Right lobe of liver (tissue), 4 donors: ENCODE measurements at regions not wholly inside any gene's neighbourhood (a gene's known extent, or its start where the extent isn't known, plus 50 kb on each side); places are given as distances from the start of the nearest gene placed in this dataset.

Experiments used
- POLR2A ChIP-seq: fragments of 450-650 bp; IDR thresholded peaks from one replicate; pipeline ENCODE4 v1.6.1; 2017; ENCODE audit warnings: antibody characterized with exemption, mild to moderate bottlenecking
- TF ChIP-seq, protein P1 (sequence below), 4 donors: fragments of 200-600 bp in 3 of 4; fragments of 450-650 bp in 1 of 4; IDR thresholded peaks; one replicate each; pipeline versions ENCODE4 v1.5.1 to v1.8.0; 2016 to 2022; ENCODE audit warnings: antibody characterized with exemption in 4 of 4, mild to moderate bottlenecking in 2 of 4
- donor health status: DM: no; HTN: no; CAD: no.
- donor health status: DM: no; HTN: no; CAD: no.
- donor health status: DM: no; HTN: yes; CAD: no.

DNA sequence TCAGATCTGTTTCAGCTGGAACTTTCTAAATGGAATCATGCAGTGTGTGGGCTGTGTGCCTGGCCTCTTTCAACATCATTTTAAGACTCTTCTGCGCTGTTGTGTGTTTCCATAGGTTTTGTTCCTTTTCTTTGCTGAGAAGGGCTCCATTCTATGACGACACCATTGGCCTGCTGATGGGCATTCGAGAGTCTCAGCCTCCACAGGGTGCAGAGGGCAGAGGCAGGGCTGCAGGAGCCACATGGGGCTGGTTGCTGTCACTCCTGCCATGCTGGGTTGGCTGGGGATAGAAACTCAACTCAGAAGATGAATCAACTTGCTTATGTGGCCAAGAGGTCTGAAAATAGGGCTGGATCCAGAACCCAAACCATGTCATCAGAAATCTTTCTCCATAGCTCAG lies 68.5 kb upstream of the SLCO4A1 start:
- TF ChIP-seq POLR2A, result no peak
- TF ChIP-seq, protein P1, sequence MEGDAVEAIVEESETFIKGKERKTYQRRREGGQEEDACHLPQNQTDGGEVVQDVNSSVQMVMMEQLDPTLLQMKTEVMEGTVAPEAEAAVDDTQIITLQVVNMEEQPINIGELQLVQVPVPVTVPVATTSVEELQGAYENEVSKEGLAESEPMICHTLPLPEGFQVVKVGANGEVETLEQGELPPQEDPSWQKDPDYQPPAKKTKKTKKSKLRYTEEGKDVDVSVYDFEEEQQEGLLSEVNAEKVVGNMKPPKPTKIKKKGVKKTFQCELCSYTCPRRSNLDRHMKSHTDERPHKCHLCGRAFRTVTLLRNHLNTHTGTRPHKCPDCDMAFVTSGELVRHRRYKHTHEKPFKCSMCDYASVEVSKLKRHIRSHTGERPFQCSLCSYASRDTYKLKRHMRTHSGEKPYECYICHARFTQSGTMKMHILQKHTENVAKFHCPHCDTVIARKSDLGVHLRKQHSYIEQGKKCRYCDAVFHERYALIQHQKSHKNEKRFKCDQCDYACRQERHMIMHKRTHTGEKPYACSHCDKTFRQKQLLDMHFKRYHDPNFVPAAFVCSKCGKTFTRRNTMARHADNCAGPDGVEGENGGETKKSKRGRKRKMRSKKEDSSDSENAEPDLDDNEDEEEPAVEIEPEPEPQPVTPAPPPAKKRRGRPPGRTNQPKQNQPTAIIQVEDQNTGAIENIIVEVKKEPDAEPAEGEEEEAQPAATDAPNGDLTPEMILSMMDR (IDR thresholded peaks at IDR 0.05), result no peak
